B cell (primary cell): ENCODE measurements at regions not wholly inside any gene's neighbourhood (a gene's known extent, or its start where the extent isn't known, plus 50 kb on each side); places are given as distances from the start of the nearest gene placed in this dataset.

ENCODE experiments used
- ATAC-seq: fragments of 200-7000 bp; cut with Tn5 transposase; one replicate; pipeline ENCODE4 v1.10.0; 2021; ENCODE audit warnings: low read depth, mild to moderate bottlenecking, moderate number of reproducible peaks, moderate library complexity
- CTCF ChIA-PET: fragments of 350-600 bp; sonication (Branson Sonifier 250); formaldehyde crosslinking; loops from one replicate; lab custom pipeline; 2021; ENCODE audit warnings: antibody characterized with exemption, inconsistent platforms; lab: Charles Lee
- POLR2A ChIA-PET: fragments of 350-600 bp; sonication (Branson Sonifier 250); formaldehyde crosslinking; loops from one replicate; lab custom pipeline; 2021; ENCODE audit warnings: antibody characterized with exemption; lab: Charles Lee
- DNase-seq: peaks from one replicate; pipeline ENCODE4 v3.0.0; 2013
- H2AFZ ChIP-seq: 2 replicates; pipeline ENCODE4 v1.6.1; 2012; ENCODE audit warnings: mild to moderate bottlenecking, low read depth, low read length; ENCODE audit not compliant: insufficient read depth, poor library complexity, severe bottlenecking
- H3K27ac ChIP-seq, 2 donors: 1 replicate in 1 of 2; 2 replicates in 1 of 2; pipeline ENCODE4 v1.5.1; 2012 to 2013; ENCODE audit warnings: low read length in 2 of 2, mild to moderate bottlenecking in 2 of 2, moderate library complexity in 1 of 2
- H3K27me3 ChIP-seq, 4 experiments: fragments of 200-600 bp in 1 of 4; sonication (generic) in 1 of 4; replicated peaks in 1 of 4; 1 replicate in 2 of 4; 2 replicates in 2 of 4; pipeline versions ENCODE4 v1.6.1 to v1.7.0; 2013 to 2016; ENCODE audit warnings: low read length in 3 of 4, mild to moderate bottlenecking in 2 of 4, mixed read lengths in 1 of 4, moderate library complexity in 1 of 4; ENCODE audit not compliant: insufficient read depth in 4 of 4, control insufficient read depth in 3 of 4; ENCODE audit errors: control extremely low read depth in 1 of 4
- H3K36me3 ChIP-seq, 2 experiments: replicated peaks in 1 of 2; 1 replicate in 1 of 2; 2 replicates in 1 of 2; pipeline versions ENCODE4 v1.6.1 to v1.7.1; 2013; ENCODE audit warnings: low read length in 1 of 2; ENCODE audit not compliant: insufficient read depth in 2 of 2, control insufficient read depth in 1 of 2; ENCODE audit errors: control extremely low read depth in 1 of 2, extremely low read depth in 1 of 2
- H3K4me1 ChIP-seq, 2 donors: fragments of 200-600 bp in 1 of 2; sonication (generic) in 1 of 2; 1 replicate in 1 of 2; 2 replicates in 1 of 2; pipeline versions ENCODE4 v1.5.1 to v1.6.1; 2013 to 2017; ENCODE audit warnings: low read length in 2 of 2; ENCODE audit not compliant: control insufficient read depth in 2 of 2, insufficient read depth in 2 of 2
- H3K4me2 ChIP-seq: replicated peaks from 2 replicates; pipeline ENCODE3; 2012; ENCODE audit warnings: mild to moderate bottlenecking, low read depth, low read length; ENCODE audit not compliant: poor library complexity, severe bottlenecking
- H3K4me3 ChIP-seq, 5 experiments: fragments of 200-600 bp in 1 of 5; sonication (generic) in 1 of 5; 1 replicate in 3 of 5; 2 replicates in 2 of 5; pipeline versions ENCODE4 v1.5.1 to v1.7.0; 2011 to 2016; ENCODE audit warnings: low read length in 4 of 5, mild to moderate bottlenecking in 4 of 5, low read depth in 2 of 5, control low read depth in 1 of 5, moderate library complexity in 1 of 5; ENCODE audit not compliant: insufficient read depth in 1 of 5; ENCODE audit errors: control extremely low read depth in 1 of 5, extremely low read depth in 1 of 5
- H3K79me2 ChIP-seq: fragments of 200-600 bp; sonication (generic); one replicate; pipeline ENCODE4 v1.6.0; 2016; ENCODE audit warnings: low read length; ENCODE audit not compliant: control insufficient read depth, insufficient read depth
- H3K9ac ChIP-seq: fragments of 200-600 bp; sonication (generic); 2 replicates; pipeline ENCODE4 v1.6.1; 2017; ENCODE audit warnings: mild to moderate bottlenecking, low read length, moderate library complexity
- H3K9me3 ChIP-seq, 3 donors: one replicate each; pipeline versions ENCODE4 v1.6.1 to v1.7.1; 2013; ENCODE audit warnings: low read length in 2 of 3; ENCODE audit not compliant: control insufficient read depth in 2 of 3, insufficient read depth in 1 of 3; ENCODE audit errors: control extremely low read depth in 1 of 3
- H4K20me1 ChIP-seq: 2 replicates; pipeline ENCODE4 v1.6.0; 2012; ENCODE audit warnings: mild to moderate bottlenecking, low read length; ENCODE audit not compliant: insufficient read depth, control insufficient read depth, poor library complexity, severe bottlenecking
- H3K27ac Mint-ChIP-seq: one replicate; pipeline ENCODE4 v1.8.0; 2021; ENCODE audit warnings: mixed read lengths
- H3K27me3 Mint-ChIP-seq: one replicate; pipeline ENCODE4 v1.8.0; 2021; ENCODE audit warnings: mixed read lengths
- H3K4me1 Mint-ChIP-seq: one replicate; pipeline ENCODE4 v1.8.0; 2021; ENCODE audit warnings: mixed read lengths
- H3K4me3 Mint-ChIP-seq: one replicate; pipeline ENCODE4 v1.8.0; 2021; ENCODE audit warnings: mixed read lengths
- H3K9me3 Mint-ChIP-seq: one replicate; pipeline ENCODE4 v1.8.0; 2022; ENCODE audit warnings: mixed read lengths; ENCODE audit not compliant: insufficient read depth
- EZH2 ChIP-seq: IDR thresholded peaks from 2 replicates; pipeline ENCODE4 v1.6.1; 2012; ENCODE audit warnings: borderline replicate concordance, low read depth, mild to moderate bottlenecking, moderate library complexity, low read length; ENCODE audit not compliant: insufficient read depth, poor library complexity, severe bottlenecking
- WGBS: methylation state at CpG from one replicate; pipeline ENCODE4 v1.1.5; 2013; ENCODE audit warnings: missing lambda C conversion rate; ENCODE audit not compliant: insufficient coverage; 5-methylcytosine and 5-hydroxymethylcytosine counted together
- intact Hi-C: fragments of 100-400 bp; cut with micrococcal nuclease; formaldehyde crosslinking; loops from one replicate; pipeline ENCODE4 v1.10.0; 2022
- TF ChIP-seq, protein P1 (sequence below): fragments of 200-600 bp; IDR thresholded peaks from one replicate; pipeline ENCODE4 v1.8.0; 2022; ENCODE audit warnings: antibody characterized with exemption, mild to moderate bottlenecking

DNA sequence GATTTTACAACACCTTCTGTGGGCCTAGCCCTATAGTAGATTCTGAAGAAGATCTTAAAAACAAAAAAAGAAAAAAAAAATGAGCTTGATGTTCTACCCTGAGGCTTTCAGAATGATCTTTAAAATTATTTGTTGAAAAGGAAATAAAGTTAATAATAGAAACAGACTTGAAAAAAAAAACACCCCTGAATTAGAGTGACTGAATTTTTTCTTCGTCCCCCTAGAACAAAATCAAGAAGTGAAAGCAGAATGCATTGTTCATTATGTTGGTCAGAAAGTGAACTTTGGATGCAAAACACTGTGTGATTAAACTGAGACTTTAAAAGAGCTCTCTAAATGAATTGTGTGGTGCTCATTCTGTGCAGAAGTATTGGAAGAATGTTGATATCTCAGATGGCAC lies 1384.4 kb upstream of the PIK3C3 start:
- no peak overlapping the region for H3K27ac Mint-ChIP-seq

DNA sequence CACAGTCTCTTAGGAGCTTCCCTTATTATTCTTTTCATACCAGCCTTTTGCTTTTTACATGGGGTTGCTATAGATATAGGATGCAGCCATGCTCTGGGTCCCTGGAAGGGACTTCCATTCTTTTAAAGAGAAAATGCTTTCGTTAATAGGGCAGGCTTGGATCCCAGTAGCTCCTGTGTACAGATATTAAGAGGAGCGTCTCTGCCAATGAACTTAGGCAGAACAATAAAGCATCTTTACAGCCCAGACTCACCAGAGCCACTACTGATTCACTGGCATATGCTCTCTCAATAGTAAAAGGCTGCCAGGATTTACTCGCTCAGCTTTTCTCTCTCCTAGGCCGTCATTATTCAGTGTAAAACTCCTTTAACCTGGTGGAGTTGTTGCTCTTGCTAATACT lies 1385.4 kb upstream of the PIK3C3 start:
- H3K4me1 ChIP-seq = no peaks in the 10 kb centered on the region
- no peaks in the 10 kb centered on the region for H3K79me2 ChIP-seq
- no peak overlapping the region for H3K9ac ChIP-seq
- Mint-ChIP-seq H3K4me1 (no peaks in the 10 kb centered on the region), H3K9me3 (peaks cover 4% of the 10 kb centered on the region), H3K4me3 (no peak overlapping the region), H3K27me3 (no peaks in the 10 kb centered on the region), H3K27ac (no peak overlapping the region)
- H2AFZ ChIP-seq = no peak overlapping the region
- H3K4me3 ChIP-seq = no peak overlapping the region
- no peaks in the 10 kb centered on the region for H3K36me3 ChIP-seq
- H3K9me3 ChIP-seq = no peaks in the 10 kb centered on the region
- no peaks in the 10 kb centered on the region for H4K20me1 ChIP-seq
- intact Hi-C loops = no loop called here
- ATAC-seq (no peak), DNase-seq (no peak)
- ChIA-PET POLR2A (no interaction called here), CTCF (no interaction called here)
- no peak overlapping the region for H3K27ac ChIP-seq
- TF ChIP-seq, protein P1, sequence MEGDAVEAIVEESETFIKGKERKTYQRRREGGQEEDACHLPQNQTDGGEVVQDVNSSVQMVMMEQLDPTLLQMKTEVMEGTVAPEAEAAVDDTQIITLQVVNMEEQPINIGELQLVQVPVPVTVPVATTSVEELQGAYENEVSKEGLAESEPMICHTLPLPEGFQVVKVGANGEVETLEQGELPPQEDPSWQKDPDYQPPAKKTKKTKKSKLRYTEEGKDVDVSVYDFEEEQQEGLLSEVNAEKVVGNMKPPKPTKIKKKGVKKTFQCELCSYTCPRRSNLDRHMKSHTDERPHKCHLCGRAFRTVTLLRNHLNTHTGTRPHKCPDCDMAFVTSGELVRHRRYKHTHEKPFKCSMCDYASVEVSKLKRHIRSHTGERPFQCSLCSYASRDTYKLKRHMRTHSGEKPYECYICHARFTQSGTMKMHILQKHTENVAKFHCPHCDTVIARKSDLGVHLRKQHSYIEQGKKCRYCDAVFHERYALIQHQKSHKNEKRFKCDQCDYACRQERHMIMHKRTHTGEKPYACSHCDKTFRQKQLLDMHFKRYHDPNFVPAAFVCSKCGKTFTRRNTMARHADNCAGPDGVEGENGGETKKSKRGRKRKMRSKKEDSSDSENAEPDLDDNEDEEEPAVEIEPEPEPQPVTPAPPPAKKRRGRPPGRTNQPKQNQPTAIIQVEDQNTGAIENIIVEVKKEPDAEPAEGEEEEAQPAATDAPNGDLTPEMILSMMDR = no peak
- no peak for TF ChIP-seq EZH2
- no peak overlapping the region for H3K4me2 ChIP-seq
- H3K27me3 ChIP-seq = no peaks in the 10 kb centered on the region
- 100% methylated on average over 1 of the region's 4 CpGs for WGBS

More for the DNA sequence above, 1384.4 kb upstream of the PIK3C3 start:
- Histone ChIP-seq H3K27me3 (no peaks in the 10 kb centered on the region), H3K79me2 (no peaks in the 10 kb centered on the region), H3K4me2 (no peak overlapping the region), H2AFZ (no peak overlapping the region), H3K9ac (no peak overlapping the region), H3K27ac (no peak overlapping the region), H3K9me3 (no peaks in the 10 kb centered on the region), H3K36me3 (no peaks in the 10 kb centered on the region), H3K4me1 (no peaks in the 10 kb centered on the region), H3K4me3 (no peak overlapping the region), H4K20me1 (no peaks in the 10 kb centered on the region)
- ChIA-PET POLR2A (no interaction called here), CTCF (interaction anchor here (0.7 kb wide), 1 partner anchor 455 kb away, joined by 3 read pairs; no protein-coding TSS in a partner anchor)
- ATAC-seq (no peak), DNase-seq (no peak)
- H3K9me3 Mint-ChIP-seq = peaks cover 4% of the 10 kb centered on the region
- intact Hi-C loops = no loop called here
- H3K4me1 Mint-ChIP-seq = no peaks in the 10 kb centered on the region
- no peak overlapping the region for H3K4me3 Mint-ChIP-seq
- WGBS = no CpG with 5 or more reads among the region's 1 CpG
- no peaks in the 10 kb centered on the region for H3K27me3 Mint-ChIP-seq
- no peak for TF ChIP-seq EZH2
- TF ChIP-seq, protein P1 = no peak
